ENCODE measurements at regions not wholly inside any gene's neighbourhood (a gene's known extent, or its start where the extent isn't known, plus 50 kb on each side); places are given as distances from the start of the nearest gene placed in this dataset.
A peak's percentile ranks its signal among the peaks of the same experiment; 100 is the strongest.

DNA sequence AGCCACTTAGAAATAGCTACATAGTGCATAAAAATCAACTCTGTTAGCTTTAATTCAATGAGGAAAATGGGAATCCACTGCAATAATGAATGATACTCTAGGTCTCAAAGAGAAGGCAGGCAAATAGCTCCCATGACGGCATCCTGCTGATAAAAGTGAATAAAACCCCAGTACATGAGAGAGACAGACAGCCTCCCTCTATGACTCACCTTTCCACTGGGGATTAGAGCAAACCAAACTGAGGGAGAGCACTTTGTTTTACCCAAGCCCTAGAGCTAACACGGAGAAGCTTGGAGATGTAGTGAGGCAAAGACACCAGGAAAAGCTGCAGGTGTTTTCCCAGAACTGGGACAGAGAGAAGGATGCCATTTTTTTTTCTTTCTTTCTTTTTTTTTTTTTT, 621.9 kb downstream of the LRRIQ3 start:
- Histone ChIP-seq H3K36me3 (ENCODE audit: control insufficient read depth, insufficient read depth, low read length) (no peaks in the 10 kb centered on the region), H3K27me3 (ENCODE audit: control insufficient read depth, insufficient read depth, low read length) (no peaks in the 10 kb centered on the region), H3K9me3 (replicated peaks; ENCODE audit: control insufficient read depth, low read depth, low read length) (peaks cover 2% of the 10 kb centered on the region), H3K4me1 (ENCODE audit: control insufficient read depth, insufficient read depth, low read length) (no peaks in the 10 kb centered on the region), H3K4me3 (ENCODE audit: low read length) (no peak overlapping the region), H3K27ac (ENCODE audit: low read length) (no peak overlapping the region)
- no peak for DNase-seq
- no CpG with 5 or more reads among the region's 2 CpGs for WGBS (ENCODE audit: insufficient coverage)

DNA sequence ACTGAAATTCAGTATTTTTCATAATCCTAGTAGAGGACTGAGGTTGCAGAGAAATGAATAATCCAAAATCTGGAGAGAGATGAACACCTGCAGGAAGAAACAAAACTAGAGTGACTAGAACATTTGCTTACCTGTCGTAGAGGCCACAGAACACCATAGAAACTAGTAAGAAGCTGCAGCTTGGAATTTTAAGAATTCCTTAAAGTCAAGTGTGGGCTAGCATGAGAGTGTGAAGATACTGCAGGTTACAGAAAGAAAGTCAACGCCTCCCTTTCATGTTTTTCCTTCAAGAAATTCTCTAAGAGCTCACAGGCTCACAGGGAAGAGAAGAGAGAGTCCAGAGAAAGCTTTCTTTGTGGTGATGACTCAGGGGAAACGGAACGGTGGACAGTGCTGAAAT, 633.7 kb downstream of the LRRIQ3 start:
- H3K4me3 ChIP-seq (ENCODE audit: low read length) = no peak overlapping the region

DNA sequence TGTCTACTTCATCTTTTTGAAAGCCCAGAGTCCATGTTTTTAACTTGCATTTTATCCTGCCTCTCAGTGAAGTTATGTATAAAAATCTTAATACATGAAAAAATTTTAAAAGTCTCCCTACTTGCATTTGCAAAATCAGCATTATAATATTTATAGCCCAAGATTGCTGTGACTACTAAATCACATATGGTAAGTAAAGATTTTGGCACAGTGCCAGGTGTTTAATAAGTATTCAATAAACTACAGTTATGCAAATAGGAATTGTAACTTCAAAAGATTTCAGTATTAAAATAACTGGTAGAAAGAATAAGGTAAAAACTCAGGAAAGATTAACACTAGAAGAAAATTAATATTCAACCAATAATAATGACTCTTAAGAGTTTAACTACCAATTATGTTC, 641.7 kb downstream of the LRRIQ3 start:
- no peaks in the 10 kb centered on the region for H3K27me3 ChIP-seq (ENCODE audit: control insufficient read depth, insufficient read depth, low read length)
- no peaks in the 10 kb centered on the region for H3K4me1 ChIP-seq (ENCODE audit: control insufficient read depth, insufficient read depth, low read length)
- H3K36me3 ChIP-seq (ENCODE audit: control insufficient read depth, insufficient read depth, low read length) = no peaks in the 10 kb centered on the region
- peaks cover 14% of the 10 kb centered on the region for H3K9me3 ChIP-seq (replicated peaks; ENCODE audit: control insufficient read depth, low read depth, low read length)
- DNase-seq = no peak
- no peak overlapping the region for H3K27ac ChIP-seq (ENCODE audit: low read length)
- no peak overlapping the region for H3K4me3 ChIP-seq (ENCODE audit: low read length)

More for the DNA sequence above, 633.7 kb downstream of the LRRIQ3 start:
- Histone ChIP-seq H3K4me1 (ENCODE audit: control insufficient read depth, insufficient read depth, low read length) (no peaks in the 10 kb centered on the region), H3K36me3 (ENCODE audit: control insufficient read depth, insufficient read depth, low read length) (no peaks in the 10 kb centered on the region), H3K27ac (ENCODE audit: low read length) (no peak overlapping the region), H3K9me3 (replicated peaks; ENCODE audit: control insufficient read depth, low read depth, low read length) (peaks cover 3% of the 10 kb centered on the region), H3K27me3 (ENCODE audit: control insufficient read depth, insufficient read depth, low read length) (no peaks in the 10 kb centered on the region)
- no peak for DNase-seq
- whole genome bisulfite sequencing (ENCODE audit: insufficient coverage) = 100% methylated on average over 1 of the region's 4 CpGs

DNA sequence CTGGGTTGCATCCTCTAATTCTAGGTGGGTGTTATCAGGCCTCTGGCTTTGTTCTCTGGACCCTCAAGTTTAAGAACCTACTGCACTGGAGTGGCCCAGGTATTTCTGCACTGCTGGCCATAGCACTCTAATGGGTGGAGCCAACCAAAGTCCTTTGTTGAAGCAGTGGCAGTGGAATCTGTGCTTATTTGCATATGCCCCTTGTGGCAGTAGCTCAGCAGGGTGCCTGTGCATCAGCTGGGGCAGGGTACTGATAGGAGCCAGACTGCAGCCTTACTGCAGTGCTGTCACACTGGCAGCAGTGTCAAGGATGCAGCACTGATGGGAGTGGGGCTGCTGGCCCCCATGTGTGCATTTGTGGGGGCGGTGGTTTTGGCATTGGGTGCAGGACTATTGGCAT, 660.6 kb downstream of the LRRIQ3 start:
- no peaks in the 10 kb centered on the region for H3K9me3 ChIP-seq (replicated peaks; ENCODE audit: control insufficient read depth, low read depth, low read length)
- no peak for DNase-seq
- H3K36me3 ChIP-seq (ENCODE audit: control insufficient read depth, insufficient read depth, low read length) = no peaks in the 10 kb centered on the region
- no peaks in the 10 kb centered on the region for H3K27me3 ChIP-seq (ENCODE audit: control insufficient read depth, insufficient read depth, low read length)
- no peak overlapping the region for H3K27ac ChIP-seq (ENCODE audit: low read length)
- no peaks in the 10 kb centered on the region for H3K4me1 ChIP-seq (ENCODE audit: control insufficient read depth, insufficient read depth, low read length)
- no peak overlapping the region for H3K4me3 ChIP-seq (ENCODE audit: low read length)
- WGBS (ENCODE audit: insufficient coverage) = no CpG with 5 or more reads among the region's 1 CpG

DNA sequence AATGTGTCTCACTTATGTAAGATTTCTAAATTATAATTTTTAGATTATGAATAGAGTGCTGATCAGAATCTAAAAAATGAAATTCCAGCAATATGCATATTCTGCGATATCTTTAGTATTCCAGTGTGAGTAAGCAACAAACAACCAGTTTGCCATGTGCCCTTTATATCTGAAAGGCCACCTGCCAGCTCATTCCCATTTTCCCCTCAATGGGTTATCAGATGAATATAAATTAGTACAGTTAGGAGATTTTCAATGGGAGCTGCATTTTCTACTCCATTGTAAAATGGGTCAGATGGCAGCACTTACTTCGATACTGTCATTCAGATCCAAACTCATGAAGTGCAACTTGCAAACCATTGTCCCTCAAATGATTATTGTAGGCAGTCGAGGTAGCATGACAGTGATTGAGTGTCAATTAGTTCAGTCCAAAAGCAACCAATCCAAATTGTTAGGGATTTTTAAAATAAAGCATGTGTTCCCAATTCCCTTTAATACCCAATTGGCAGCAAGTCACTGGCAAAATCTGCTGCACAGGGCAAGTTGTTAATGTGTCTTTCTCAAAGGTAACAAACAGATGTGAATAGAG, 680.3 kb downstream of the LRRIQ3 start:
- WGBS (ENCODE audit: insufficient coverage) = no CpG with 5 or more reads among the region's 3 CpGs
- Histone ChIP-seq H3K4me1 (ENCODE audit: control insufficient read depth, insufficient read depth, low read length) (no peaks in the 10 kb centered on the region), H3K4me3 (ENCODE audit: low read length) (no peak overlapping the region), H3K9me3 (replicated peaks; ENCODE audit: control insufficient read depth, low read depth, low read length) (no peaks in the 10 kb centered on the region), H3K27me3 (ENCODE audit: control insufficient read depth, insufficient read depth, low read length) (no peaks in the 10 kb centered on the region), H3K27ac (ENCODE audit: low read length) (no peak overlapping the region), H3K36me3 (ENCODE audit: control insufficient read depth, insufficient read depth, low read length) (no peaks in the 10 kb centered on the region)
- DNase-seq = peak; percentile 1

DNA sequence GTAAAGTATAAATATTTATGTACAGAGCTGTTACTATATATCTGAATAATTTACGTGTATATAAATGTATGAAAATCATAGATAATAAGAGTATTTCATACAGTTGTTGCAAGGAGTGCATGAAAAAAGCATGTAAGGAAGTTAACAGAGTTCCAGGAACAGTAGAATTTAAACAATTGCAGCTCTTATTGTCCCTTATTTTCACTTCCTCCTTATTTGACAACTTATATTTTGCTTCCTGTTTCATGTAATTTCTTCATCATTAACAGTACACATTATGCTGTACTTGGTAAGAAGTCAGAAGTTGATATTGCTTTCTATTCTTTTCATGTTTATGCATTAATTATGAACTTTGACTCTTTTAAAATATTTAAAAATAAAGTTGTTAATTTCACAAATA, 681.5 kb downstream of the LRRIQ3 start:
- no peak overlapping the region for H3K27ac ChIP-seq (ENCODE audit: low read length)
- no peaks in the 10 kb centered on the region for H3K36me3 ChIP-seq (ENCODE audit: control insufficient read depth, insufficient read depth, low read length)
- H3K4me3 ChIP-seq (ENCODE audit: low read length) = no peak overlapping the region
- DNase-seq = peak; percentile 7
- no peaks in the 10 kb centered on the region for H3K4me1 ChIP-seq (ENCODE audit: control insufficient read depth, insufficient read depth, low read length)
- no peaks in the 10 kb centered on the region for H3K9me3 ChIP-seq (replicated peaks; ENCODE audit: control insufficient read depth, low read depth, low read length)
- WGBS (ENCODE audit: insufficient coverage) = no CpG with 5 or more reads among the region's 1 CpG
- H3K27me3 ChIP-seq (ENCODE audit: control insufficient read depth, insufficient read depth, low read length) = no peaks in the 10 kb centered on the region

DNA sequence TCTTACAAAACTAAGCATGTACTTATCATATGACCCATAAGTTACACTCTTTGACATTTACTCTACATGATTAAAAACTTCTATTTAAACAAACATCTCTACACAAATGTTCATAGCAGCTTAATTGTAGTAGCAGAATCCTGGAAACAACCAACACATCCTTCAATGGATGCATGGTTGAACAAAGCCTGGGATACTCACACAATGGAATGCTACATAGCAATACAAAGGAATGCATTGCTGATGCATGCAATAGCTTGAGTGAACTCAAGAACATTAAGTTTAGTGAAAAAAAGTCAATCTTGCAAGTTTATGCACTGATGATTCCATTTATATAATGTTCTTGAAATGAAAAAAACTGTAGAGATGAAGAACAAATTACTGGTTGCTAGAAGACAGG, 686.9 kb downstream of the LRRIQ3 start:
- no peaks in the 10 kb centered on the region for H3K4me1 ChIP-seq (ENCODE audit: control insufficient read depth, insufficient read depth, low read length)
- no peak overlapping the region for H3K27ac ChIP-seq (ENCODE audit: low read length)
- no peaks in the 10 kb centered on the region for H3K27me3 ChIP-seq (ENCODE audit: control insufficient read depth, insufficient read depth, low read length)
- H3K4me3 ChIP-seq (ENCODE audit: low read length) = no peak overlapping the region
- DNase-seq = no peak
- no peaks in the 10 kb centered on the region for H3K36me3 ChIP-seq (ENCODE audit: control insufficient read depth, insufficient read depth, low read length)
- no peaks in the 10 kb centered on the region for H3K9me3 ChIP-seq (replicated peaks; ENCODE audit: control insufficient read depth, low read depth, low read length)

DNA sequence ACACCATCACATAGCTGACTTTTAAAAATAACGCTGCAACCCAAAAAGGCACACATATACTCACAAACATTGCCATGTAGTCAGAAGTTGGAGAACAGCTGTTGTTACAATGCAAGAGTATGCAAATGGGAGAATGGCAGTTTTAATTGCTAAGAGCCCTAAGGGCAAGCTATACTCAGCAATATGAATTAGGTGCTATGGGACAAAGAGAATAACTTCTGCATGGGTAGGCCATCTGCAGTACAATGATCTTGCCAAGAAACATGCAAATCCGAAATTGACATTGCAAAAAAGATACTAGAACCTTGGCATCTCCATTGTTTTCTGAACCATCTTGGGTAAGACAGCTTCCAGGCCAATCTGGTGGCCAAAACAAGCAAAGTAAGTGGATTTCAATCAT, 697.8 kb downstream of the LRRIQ3 start:
- 75% methylated on average over 1 of the region's 2 CpGs for WGBS (ENCODE audit: insufficient coverage)

DNA sequence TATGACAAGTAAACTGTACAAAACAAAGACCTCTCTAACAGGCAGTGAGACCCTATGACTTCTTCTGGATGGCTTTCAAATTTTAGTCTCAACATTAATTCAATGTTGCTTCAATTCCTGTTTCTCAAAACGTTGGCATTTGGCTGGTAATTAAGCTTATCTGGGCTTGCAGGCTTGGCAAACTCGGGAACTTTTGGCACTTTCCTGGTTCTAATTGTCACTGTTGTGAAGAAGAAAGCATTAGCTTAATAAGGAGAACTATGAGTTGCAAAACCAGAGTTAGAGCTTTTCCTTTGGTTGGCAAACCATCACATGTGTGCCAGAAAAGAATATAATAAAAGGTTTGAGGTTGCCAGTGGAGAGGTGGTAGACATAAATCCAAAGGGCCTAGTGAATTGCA, 698.3 kb downstream of the LRRIQ3 start:
- no peak for DNase-seq
- Histone ChIP-seq H3K4me3 (ENCODE audit: low read length) (no peak overlapping the region), H3K4me1 (ENCODE audit: control insufficient read depth, insufficient read depth, low read length) (no peaks in the 10 kb centered on the region), H3K27ac (ENCODE audit: low read length) (no peak overlapping the region), H3K27me3 (ENCODE audit: control insufficient read depth, insufficient read depth, low read length) (no peaks in the 10 kb centered on the region), H3K9me3 (replicated peaks; ENCODE audit: control insufficient read depth, low read depth, low read length) (no peaks in the 10 kb centered on the region), H3K36me3 (ENCODE audit: control insufficient read depth, insufficient read depth, low read length) (no peaks in the 10 kb centered on the region)
- 61% methylated on average over 2 of the region's 2 CpGs for WGBS (ENCODE audit: insufficient coverage)

More for the DNA sequence above, 697.8 kb downstream of the LRRIQ3 start:
- Histone ChIP-seq H3K27me3 (ENCODE audit: control insufficient read depth, insufficient read depth, low read length) (no peaks in the 10 kb centered on the region), H3K36me3 (ENCODE audit: control insufficient read depth, insufficient read depth, low read length) (no peaks in the 10 kb centered on the region), H3K4me1 (ENCODE audit: control insufficient read depth, insufficient read depth, low read length) (no peaks in the 10 kb centered on the region), H3K27ac (ENCODE audit: low read length) (no peak overlapping the region), H3K9me3 (replicated peaks; ENCODE audit: control insufficient read depth, low read depth, low read length) (no peaks in the 10 kb centered on the region), H3K4me3 (ENCODE audit: low read length) (no peak overlapping the region)
- no peak for DNase-seq

DNA sequence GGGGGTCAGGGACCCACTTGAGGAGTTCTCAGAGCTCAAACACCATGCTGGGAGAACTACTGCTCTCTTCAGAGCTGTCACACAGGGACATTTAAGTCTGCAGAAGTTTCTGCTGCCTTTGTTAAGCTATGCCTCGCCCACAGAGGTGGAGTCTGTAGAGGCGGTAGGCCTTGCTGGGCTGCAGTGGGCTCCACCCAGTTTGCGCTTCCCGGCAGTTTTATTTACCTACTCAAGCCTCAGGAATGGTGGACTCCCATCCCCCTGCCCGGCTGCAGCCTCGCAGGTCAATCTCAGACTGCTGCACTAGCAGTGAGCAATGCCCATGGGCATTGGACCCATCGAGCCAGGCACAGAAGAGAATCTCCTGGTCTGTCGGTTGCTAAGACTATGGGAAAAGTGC, 706.4 kb downstream of the LRRIQ3 start:
- H3K4me3 ChIP-seq (ENCODE audit: low read length) = no peak overlapping the region
- no peaks in the 10 kb centered on the region for H3K9me3 ChIP-seq (replicated peaks; ENCODE audit: control insufficient read depth, low read depth, low read length)
- H3K36me3 ChIP-seq (ENCODE audit: control insufficient read depth, insufficient read depth, low read length) = no peaks in the 10 kb centered on the region
- no peak for DNase-seq
- H3K27me3 ChIP-seq (ENCODE audit: control insufficient read depth, insufficient read depth, low read length) = no peaks in the 10 kb centered on the region
- H3K27ac ChIP-seq (ENCODE audit: low read length) = no peak overlapping the region
- no peaks in the 10 kb centered on the region for H3K4me1 ChIP-seq (ENCODE audit: control insufficient read depth, insufficient read depth, low read length)
- 95% methylated on average over 8 of the region's 8 CpGs for WGBS (ENCODE audit: insufficient coverage)

DNA sequence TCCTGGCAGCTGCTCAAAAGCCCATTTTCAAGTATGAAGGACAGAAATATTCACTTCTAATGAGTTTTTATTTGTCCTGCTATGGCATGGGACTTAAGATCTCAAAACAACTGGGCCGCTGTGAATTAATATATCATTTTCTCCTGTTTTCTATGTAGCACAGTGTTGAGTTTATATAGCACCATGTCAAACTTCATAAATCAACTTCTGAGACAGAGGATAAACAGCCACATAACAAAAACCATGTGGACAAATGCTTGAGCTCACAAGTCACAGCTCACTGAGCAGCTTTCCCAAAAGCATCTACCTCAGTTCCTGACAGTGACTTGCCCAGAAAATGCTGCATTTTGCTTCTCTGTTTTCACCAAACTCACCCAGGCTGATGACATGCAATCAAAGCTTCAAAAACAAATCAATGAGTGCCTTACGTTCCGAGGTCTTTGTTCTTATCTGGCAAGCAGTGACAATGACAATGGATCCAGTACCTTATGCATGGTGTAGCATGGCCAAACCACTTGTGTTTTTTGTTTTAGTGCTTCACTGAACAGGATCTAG, 722.6 kb downstream of the LRRIQ3 start:
- no peak for DNase-seq
- Histone ChIP-seq H3K36me3 (ENCODE audit: control insufficient read depth, insufficient read depth, low read length) (no peaks in the 10 kb centered on the region), H3K27me3 (ENCODE audit: control insufficient read depth, insufficient read depth, low read length) (no peaks in the 10 kb centered on the region), H3K4me3 (ENCODE audit: low read length) (no peak overlapping the region), H3K27ac (ENCODE audit: low read length) (no peak overlapping the region), H3K9me3 (replicated peaks; ENCODE audit: control insufficient read depth, low read depth, low read length) (no peaks in the 10 kb centered on the region), H3K4me1 (ENCODE audit: control insufficient read depth, insufficient read depth, low read length) (no peaks in the 10 kb centered on the region)
- WGBS (ENCODE audit: insufficient coverage) = 54% methylated on average over 2 of the region's 3 CpGs
